ENCODE measurements at regions not wholly inside any gene's neighbourhood (a gene's known extent, or its start where the extent isn't known, plus 50 kb on each side); places are given as distances from the start of the nearest gene placed in this dataset.

- Histone ChIP-seq H3K27me3 (no peaks in the 10 kb centered on the region), H3K4me3 (no peak overlapping the region), H4K20me1 (ENCODE audit: insufficient read depth, poor library complexity, severe bottlenecking) (no peaks in the 10 kb centered on the region), H3K4me1 (ENCODE audit: insufficient read depth) (no peaks in the 10 kb centered on the region), H3K27ac (no peak overlapping the region), H3K79me2 (no peaks in the 10 kb centered on the region), H3K36me3 (replicated peaks; ENCODE audit: insufficient read depth, low read depth) (no peaks in the 10 kb centered on the region), H3K4me2 (no peak overlapping the region), H3K9me3 (ENCODE audit: low read depth) (no peaks in the 10 kb centered on the region), H2AFZ (no peak overlapping the region), H3K9me2 (replicated peaks; ENCODE audit: insufficient read depth) (no peaks in the 10 kb centered on the region)
- 91% methylated on average over 1 of the region's 1 CpG for WGBS (ENCODE audit: low lambda C conversion rate, missing lambda C conversion rate)
- DNase-seq (ENCODE audit: low spot score), result no peak
- TF ChIP-seq EZH2 (IDR thresholded peaks at IDR 0.05; ENCODE audit: borderline replicate concordance), result no peak
- no peak for TF ChIP-seq CTCF (IDR thresholded peaks at IDR 0.05; ENCODE audit: poor library complexity)
- no peak for TF ChIP-seq EZH2phosphoT487 (IDR thresholded peaks at IDR 0.05; ENCODE audit: low read depth, severe bottlenecking, unreplicated experiment)
Observed at GRCh38 chr2:181310967-181311366, 146.2 kb upstream of the ITGA4 start.

- no peak overlapping the region for H3K4me2 ChIP-seq
Observed at GRCh38 chr2:181311837-181312236, 145.3 kb upstream of the ITGA4 start.

GRCh38 chr2:181312515-181312927 is 144.7 kb upstream of the ITGA4 start:
- WGBS (ENCODE audit: low lambda C conversion rate, missing lambda C conversion rate), result 92% methylated on average over 7 of the region's 7 CpGs
- H3K9me2 ChIP-seq (replicated peaks; ENCODE audit: insufficient read depth), result no peaks in the 10 kb centered on the region

More at GRCh38 chr2:181311837-181312236, 145.3 kb upstream of the ITGA4 start:
- DNase-seq (ENCODE audit: low spot score), result no peak
- Histone ChIP-seq H3K27me3 (no peaks in the 10 kb centered on the region), H3K4me3 (no peak overlapping the region), H3K9me2 (replicated peaks; ENCODE audit: insufficient read depth) (no peaks in the 10 kb centered on the region), H3K4me1 (ENCODE audit: insufficient read depth) (no peaks in the 10 kb centered on the region), H4K20me1 (ENCODE audit: insufficient read depth, poor library complexity, severe bottlenecking) (no peaks in the 10 kb centered on the region), H3K9me3 (ENCODE audit: low read depth) (no peaks in the 10 kb centered on the region), H3K36me3 (replicated peaks; ENCODE audit: insufficient read depth, low read depth) (no peaks in the 10 kb centered on the region), H3K79me2 (no peaks in the 10 kb centered on the region), H2AFZ (no peak overlapping the region), H3K27ac (no peak overlapping the region)
- WGBS (ENCODE audit: low lambda C conversion rate, missing lambda C conversion rate), result 94% methylated on average over 4 of the region's 4 CpGs
- TF ChIP-seq EZH2 (IDR thresholded peaks at IDR 0.05; ENCODE audit: borderline replicate concordance), result no peak

GRCh38 chr2:181313845-181314244 is 143.3 kb upstream of the ITGA4 start:
- Histone ChIP-seq H2AFZ (no peak overlapping the region), H3K9me2 (replicated peaks; ENCODE audit: insufficient read depth) (no peaks in the 10 kb centered on the region), H3K27me3 (no peaks in the 10 kb centered on the region), H3K9me3 (ENCODE audit: low read depth) (no peaks in the 10 kb centered on the region), H3K4me3 (no peak overlapping the region), H3K27ac (no peak overlapping the region), H3K79me2 (no peaks in the 10 kb centered on the region), H3K36me3 (replicated peaks; ENCODE audit: insufficient read depth, low read depth) (no peaks in the 10 kb centered on the region), H4K20me1 (ENCODE audit: insufficient read depth, poor library complexity, severe bottlenecking) (no peaks in the 10 kb centered on the region), H3K4me2 (no peak overlapping the region), H3K4me1 (ENCODE audit: insufficient read depth) (no peaks in the 10 kb centered on the region)
- 84% methylated on average over 1 of the region's 1 CpG for WGBS (ENCODE audit: low lambda C conversion rate, missing lambda C conversion rate)
- DNase-seq (ENCODE audit: low spot score), result no peak
- TF ChIP-seq CTCF (IDR thresholded peaks at IDR 0.05; ENCODE audit: poor library complexity), result no peak
- TF ChIP-seq EZH2 (IDR thresholded peaks at IDR 0.05; ENCODE audit: borderline replicate concordance), result no peak
- no peak for TF ChIP-seq EZH2phosphoT487 (IDR thresholded peaks at IDR 0.05; ENCODE audit: low read depth, severe bottlenecking, unreplicated experiment)

More at GRCh38 chr2:181312515-181312927, 144.7 kb upstream of the ITGA4 start:
- Histone ChIP-seq H3K4me2 (no peak overlapping the region), H3K27me3 (no peaks in the 10 kb centered on the region), H3K4me3 (no peak overlapping the region), H3K36me3 (replicated peaks; ENCODE audit: insufficient read depth, low read depth) (no peaks in the 10 kb centered on the region), H3K79me2 (no peaks in the 10 kb centered on the region), H4K20me1 (ENCODE audit: insufficient read depth, poor library complexity, severe bottlenecking) (no peaks in the 10 kb centered on the region), H3K9me3 (ENCODE audit: low read depth) (no peaks in the 10 kb centered on the region), H3K4me1 (ENCODE audit: insufficient read depth) (no peaks in the 10 kb centered on the region), H2AFZ (no peak overlapping the region), H3K27ac (no peak overlapping the region)
- no peak for DNase-seq (ENCODE audit: low spot score)
- TF ChIP-seq EZH2 (IDR thresholded peaks at IDR 0.05; ENCODE audit: borderline replicate concordance) (no peak), CTCF (IDR thresholded peaks at IDR 0.05; ENCODE audit: poor library complexity) (no peak), EZH2phosphoT487 (IDR thresholded peaks at IDR 0.05; ENCODE audit: low read depth, severe bottlenecking, unreplicated experiment) (no peak)

Data from hepatocyte (in vitro differentiated cells).